ENCODE measurements at regions not wholly inside any gene's neighbourhood (a gene's known extent, or its start where the extent isn't known, plus 50 kb on each side); places are given as distances from the start of the nearest gene placed in this dataset.

- DNase-seq (ENCODE audit: extremely low spot score): no peak
- TF ChIP-seq SP1 (IDR thresholded peaks at IDR 0.05) (no peak), BHLHE40 (IDR thresholded peaks at IDR 0.05; ENCODE audit: borderline replicate concordance) (no peak), HDGF (IDR thresholded peaks at IDR 0.05; ENCODE audit: borderline replicate concordance) (no peak), FOXA1 (IDR thresholded peaks at IDR 0.05) (no peak), ZNF384 (IDR thresholded peaks at IDR 0.05) (no peak), L3MBTL2 (conservative IDR thresholded peaks at IDR 0.05) (no peak), CTBP1 (IDR thresholded peaks at IDR 0.05; ENCODE audit: borderline replicate concordance) (no peak), NFRKB (IDR thresholded peaks at IDR 0.05) (no peak), TARDBP (IDR thresholded peaks at IDR 0.05) (no peak)
- CTCF ChIA-PET: no interaction called here
- POLR2A ChIA-PET: no interaction called here
Observed at GRCh38 chr5:98517560-98518366, 255.7 kb upstream of the RGMB start.

- ChIA-PET CTCF (no interaction called here), POLR2A (no interaction called here)
- no peak for TF ChIP-seq FOXK2 (IDR thresholded peaks at IDR 0.05)
- TF ChIP-seq L3MBTL2 (conservative IDR thresholded peaks at IDR 0.05): no peak
- no peak for TF ChIP-seq CTBP1 (IDR thresholded peaks at IDR 0.05; ENCODE audit: borderline replicate concordance)
- no peak for TF ChIP-seq NFRKB (IDR thresholded peaks at IDR 0.05)
- TF ChIP-seq FOXM1 (IDR thresholded peaks at IDR 0.05; ENCODE audit: borderline replicate concordance): no peak
- DNase-seq (ENCODE audit: extremely low spot score): no peak
Observed at GRCh38 chr5:98518754-98519153, 254.7 kb upstream of the RGMB start.

GRCh38 chr5:98519571-98519970, 253.9 kb upstream of the RGMB start:
- ChIA-PET CTCF (no interaction called here), POLR2A (no interaction called here)
- no peak for DNase-seq (ENCODE audit: extremely low spot score)
- TF ChIP-seq L3MBTL2 (conservative IDR thresholded peaks at IDR 0.05): no peak
- no peak for TF ChIP-seq FOXM1 (IDR thresholded peaks at IDR 0.05; ENCODE audit: borderline replicate concordance)
- no peak for TF ChIP-seq ELF4 (IDR thresholded peaks at IDR 0.05)
- no peak for TF ChIP-seq ARNT (IDR thresholded peaks at IDR 0.05)
- no peak for TF ChIP-seq PKNOX1 (IDR thresholded peaks at IDR 0.05)
- TF ChIP-seq ZNF384 (IDR thresholded peaks at IDR 0.05): no peak
- TF ChIP-seq FOXK2 (IDR thresholded peaks at IDR 0.05): no peak
- TF ChIP-seq CTBP1 (IDR thresholded peaks at IDR 0.05; ENCODE audit: borderline replicate concordance): no peak
- no peak for TF ChIP-seq TARDBP (IDR thresholded peaks at IDR 0.05)
- TF ChIP-seq NFRKB (IDR thresholded peaks at IDR 0.05): no peak
- no peak for TF ChIP-seq SUZ12 (IDR thresholded peaks at IDR 0.05)

- ChIA-PET POLR2A (interaction anchor here (0.8 kb wide), 1 partner anchor 14 kb away, joined by 4 read pairs; no protein-coding TSS in a partner anchor), CTCF (no interaction called here)
- DNase-seq (ENCODE audit: extremely low spot score): no peak
- TF ChIP-seq L3MBTL2 (conservative IDR thresholded peaks at IDR 0.05): no peak
- no peak for TF ChIP-seq CTBP1 (IDR thresholded peaks at IDR 0.05; ENCODE audit: borderline replicate concordance)
- no peak for TF ChIP-seq FOXK2 (IDR thresholded peaks at IDR 0.05)
- TF ChIP-seq FOXM1 (IDR thresholded peaks at IDR 0.05; ENCODE audit: borderline replicate concordance): no peak
- no peak for TF ChIP-seq NFRKB (IDR thresholded peaks at IDR 0.05)
- TF ChIP-seq SP1 (IDR thresholded peaks at IDR 0.05): no peak
Observed at GRCh38 chr5:98521821-98522220, 251.6 kb upstream of the RGMB start.

GRCh38 chr5:98524773-98525172, 248.7 kb upstream of the RGMB start:
- ChIA-PET POLR2A (no interaction called here), CTCF (no interaction called here)
- TF ChIP-seq ZNF384 (IDR thresholded peaks at IDR 0.05): no peak
- no peak for TF ChIP-seq ARNT (IDR thresholded peaks at IDR 0.05)
- TF ChIP-seq FOXM1 (IDR thresholded peaks at IDR 0.05; ENCODE audit: borderline replicate concordance): no peak
- TF ChIP-seq SP1 (IDR thresholded peaks at IDR 0.05): no peak
- TF ChIP-seq L3MBTL2 (conservative IDR thresholded peaks at IDR 0.05): no peak
- TF ChIP-seq TARDBP (IDR thresholded peaks at IDR 0.05): no peak
- TF ChIP-seq BHLHE40 (IDR thresholded peaks at IDR 0.05; ENCODE audit: borderline replicate concordance): no peak
- TF ChIP-seq NFRKB (IDR thresholded peaks at IDR 0.05): no peak
- no peak for TF ChIP-seq ELF4 (IDR thresholded peaks at IDR 0.05)
- TF ChIP-seq CTBP1 (IDR thresholded peaks at IDR 0.05; ENCODE audit: borderline replicate concordance): no peak
- TF ChIP-seq LEF1 (IDR thresholded peaks at IDR 0.05; ENCODE audit: borderline replicate concordance): no peak
- TF ChIP-seq PKNOX1 (IDR thresholded peaks at IDR 0.05): no peak
- no peak for TF ChIP-seq FOXA1 (IDR thresholded peaks at IDR 0.05)
- no peak for DNase-seq (ENCODE audit: extremely low spot score)

GRCh38 chr5:98527846-98528245, 245.6 kb upstream of the RGMB start:
- ChIA-PET POLR2A (no interaction called here), CTCF (interaction anchor here (0.7 kb wide), 1 partner anchor 138 kb away, joined by 3 read pairs; no protein-coding TSS in a partner anchor)
- TF ChIP-seq CTBP1 (IDR thresholded peaks at IDR 0.05; ENCODE audit: borderline replicate concordance) (no peak), L3MBTL2 (conservative IDR thresholded peaks at IDR 0.05) (no peak), PKNOX1 (IDR thresholded peaks at IDR 0.05) (no peak), SUZ12 (IDR thresholded peaks at IDR 0.05) (no peak), TARDBP (IDR thresholded peaks at IDR 0.05) (no peak), NFRKB (IDR thresholded peaks at IDR 0.05) (no peak), LEF1 (IDR thresholded peaks at IDR 0.05; ENCODE audit: borderline replicate concordance) (no peak), ARNT (IDR thresholded peaks at IDR 0.05) (no peak)
- no peak for DNase-seq (ENCODE audit: extremely low spot score)
